IMR-90 (cell line): ENCODE measurements at regions not wholly inside any gene's neighbourhood (a gene's known extent, or its start where the extent isn't known, plus 50 kb on each side); places are given as distances from the start of the nearest gene placed in this dataset.

Source experiments
- ATAC-seq: fragments of 200-7000 bp; cut with Tn5 transposase; 2 replicates; pipeline ENCODE4 v1.9.1; 2020; ENCODE audit warnings: low read depth, mild to moderate bottlenecking, moderate library complexity
- BruUV-seq: library from RNA; stranded (reverse); fragments of 400-500 nt; replicated peaks from 2 replicates; lab custom pipeline; 2021; lab: Mats Ljungman, UMichigan
- CTCF ChIA-PET: fragments of 300-600 bp; formaldehyde crosslinking; extraction: SDS; loops from one replicate; lab custom pipeline; 2021; ENCODE audit warnings: antibody characterized with exemption; lab: Yijun Ruan, JAX
- POLR2A ChIA-PET: fragments of 300-600 bp; sonication (Branson Sonifier 250); formaldehyde crosslinking; loops from one replicate; lab custom pipeline; 2022; ENCODE audit warnings: antibody characterized with exemption; ENCODE audit not compliant: unreplicated experiment; lab: Charles Lee
- DNase-seq: peaks from one replicate; pipeline ENCODE4 v3.0.0; 2013
- H2AFZ ChIP-seq: replicated peaks from 2 replicates; pipeline ENCODE3; 2013; ENCODE audit warnings: low read length, mild to moderate bottlenecking; ENCODE audit not compliant: poor library complexity
- H2AK5ac ChIP-seq: 2 replicates; pipeline ENCODE4 v1.6.1; 2013; ENCODE audit warnings: low read depth, low read length, inconsistent platforms
- H2AK9ac ChIP-seq: replicated peaks from 2 replicates; pipeline ENCODE3; 2013; ENCODE audit warnings: mild to moderate bottlenecking, low read depth, low read length, moderate library complexity; ENCODE audit not compliant: poor library complexity
- H2BK120ac ChIP-seq: 2 replicates; pipeline ENCODE4 v1.6.1; 2013; ENCODE audit warnings: low read depth, low read length, inconsistent platforms
- H2BK15ac ChIP-seq: 3 replicates; pipeline ENCODE4 v1.6.1; 2013; ENCODE audit warnings: low read depth, low read length, inconsistent platforms
- H2BK20ac ChIP-seq: 2 replicates; pipeline ENCODE4 v1.6.1; 2013; ENCODE audit warnings: low read depth, mild to moderate bottlenecking, inconsistent platforms, low read length, moderate library complexity
- H2BK5ac ChIP-seq: 2 replicates; pipeline ENCODE4 v1.6.1; 2013; ENCODE audit warnings: mild to moderate bottlenecking, low read depth, low read length, inconsistent platforms; ENCODE audit not compliant: poor library complexity, severe bottlenecking
- H3K14ac ChIP-seq: replicated peaks from 2 replicates; pipeline ENCODE4 v1.6.1; 2013; ENCODE audit warnings: low read depth, low read length, inconsistent platforms
- H3K18ac ChIP-seq: 2 replicates; pipeline ENCODE4 v1.6.1; 2013; ENCODE audit warnings: low read depth, low read length, control low read depth
- H3K23ac ChIP-seq: 2 replicates; pipeline ENCODE4 v1.6.1; 2013; ENCODE audit warnings: low read depth, low read length, inconsistent platforms
- H3K27ac ChIP-seq: 2 replicates; pipeline ENCODE4 v1.5.1; 2013; ENCODE audit warnings: mild to moderate bottlenecking, control low read depth, low read length; ENCODE audit not compliant: insufficient read depth
- H3K27me3 ChIP-seq: 2 replicates; pipeline ENCODE4 v1.6.1; 2013; ENCODE audit warnings: low read length; ENCODE audit not compliant: control insufficient read depth, insufficient read depth
- H3K36me3 ChIP-seq: 2 replicates; pipeline ENCODE4 v1.6.1; 2013; ENCODE audit warnings: low read length, mixed read lengths; ENCODE audit not compliant: control insufficient read depth, insufficient read depth
- H3K4ac ChIP-seq: 2 replicates; pipeline ENCODE4 v1.6.1; 2013; ENCODE audit warnings: low read depth, low read length, inconsistent platforms
- H3K4me1 ChIP-seq: 2 replicates; pipeline ENCODE4 v1.6.1; 2013; ENCODE audit warnings: low read length, mixed read lengths; ENCODE audit not compliant: control insufficient read depth, insufficient read depth
- H3K4me2 ChIP-seq: 2 replicates; pipeline ENCODE4 v1.6.1; 2013; ENCODE audit warnings: low read depth, mild to moderate bottlenecking, control low read depth, low read length, moderate library complexity
- H3K4me3 ChIP-seq: 2 replicates; pipeline ENCODE4 v1.5.1; 2013; ENCODE audit warnings: low read depth, mild to moderate bottlenecking, control low read depth, low read length, moderate library complexity; ENCODE audit not compliant: insufficient read depth
- H3K56ac ChIP-seq: 2 replicates; pipeline ENCODE4 v1.6.1; 2013; ENCODE audit warnings: low read length, inconsistent platforms; ENCODE audit not compliant: insufficient read depth; ENCODE audit errors: extremely low read depth
- H3K79me1 ChIP-seq, 2 experiments: 2 replicates each; pipeline ENCODE4 v1.6.1; 2013; ENCODE audit warnings: low read length in 2 of 2, inconsistent platforms in 1 of 2, low read depth in 1 of 2
- H3K9ac ChIP-seq: 2 replicates; pipeline ENCODE4 v1.6.1; 2013; ENCODE audit warnings: low read depth, low read length, control low read depth
- H3K9me1 ChIP-seq: 2 replicates; pipeline ENCODE4 v1.6.1; 2013; ENCODE audit warnings: low read length, inconsistent platforms; ENCODE audit not compliant: insufficient read depth
- H3K9me3 ChIP-seq: 2 replicates; pipeline ENCODE4 v1.6.1; 2013; ENCODE audit warnings: low read length; ENCODE audit not compliant: control insufficient read depth, insufficient read depth
- H4K20me1 ChIP-seq: 2 replicates; pipeline ENCODE4 v1.6.1; 2013; ENCODE audit warnings: low read length, inconsistent platforms; ENCODE audit not compliant: insufficient read depth
- H4K5ac ChIP-seq: 2 replicates; pipeline ENCODE4 v1.6.1; 2013; ENCODE audit warnings: mild to moderate bottlenecking, low read depth, low read length, control low read depth
- H4K8ac ChIP-seq, 2 experiments: 2 replicates each; pipeline ENCODE4 v1.6.1; 2013; ENCODE audit warnings: low read depth in 2 of 2, low read length in 2 of 2, control low read depth in 1 of 2, inconsistent platforms in 1 of 2
- H4K91ac ChIP-seq: 2 replicates; pipeline ENCODE4 v1.6.1; 2013; ENCODE audit warnings: low read depth, low read length, inconsistent platforms; ENCODE audit not compliant: insufficient read depth
- CEBPB ChIP-seq: IDR thresholded peaks from 2 replicates; pipeline ENCODE4 v1.6.1; 2012; ENCODE audit warnings: low read depth, low read length, improper control_type of control experiment
- CHD1 ChIP-seq: IDR thresholded peaks from 2 replicates; pipeline ENCODE4 v1.6.1; 2012; ENCODE audit warnings: low read depth, low read length, improper control_type of control experiment
- ELK1 ChIP-seq: fragments of 150-350 bp; IDR thresholded peaks from 2 replicates; pipeline ENCODE4 v1.6.1; 2016; ENCODE audit warnings: low read depth, mild to moderate bottlenecking, low read length, moderate library complexity, borderline replicate concordance
- FOS ChIP-seq: fragments of 150-350 bp; IDR thresholded peaks from 2 replicates; pipeline ENCODE4 v1.6.1; 2016; ENCODE audit warnings: low read depth, low read length
- MAFK ChIP-seq: IDR thresholded peaks from 2 replicates; pipeline ENCODE4 v1.6.1; 2012; ENCODE audit warnings: low read depth, low read length, improper control_type of control experiment
- MAZ ChIP-seq: IDR thresholded peaks from 2 replicates; pipeline ENCODE4 v1.6.1; 2012; ENCODE audit warnings: low read depth, mild to moderate bottlenecking, low read length, improper control_type of control experiment, moderate library complexity, borderline replicate concordance
- MXI1 ChIP-seq: IDR thresholded peaks from 2 replicates; pipeline ENCODE4 v1.6.1; 2012; ENCODE audit warnings: low read depth, mild to moderate bottlenecking, low read length, moderate library complexity, borderline replicate concordance
- NFE2L2 ChIP-seq: fragments of 150-350 bp; IDR thresholded peaks from 2 replicates; pipeline ENCODE4 v1.6.1; 2016; ENCODE audit warnings: low read depth, mild to moderate bottlenecking, low read length
- POLR2A ChIP-seq: IDR thresholded peaks from 2 replicates; pipeline ENCODE4 v1.6.1; 2012; ENCODE audit warnings: mild to moderate bottlenecking, low read depth, low read length
- RAD21 ChIP-seq: IDR thresholded peaks from 2 replicates; pipeline ENCODE4 v1.6.1; 2012; ENCODE audit warnings: low read length, improper control_type of control experiment
- RCOR1 ChIP-seq: IDR thresholded peaks from 2 replicates; pipeline ENCODE4 v1.6.1; 2012; ENCODE audit warnings: mild to moderate bottlenecking, low read length, improper control_type of control experiment; ENCODE audit not compliant: insufficient replicate concordance
- RFX5 ChIP-seq: IDR thresholded peaks from 2 replicates; pipeline ENCODE4 v1.8.0; 2012; ENCODE audit warnings: low read depth, mild to moderate bottlenecking, low read length, moderate library complexity
- SMC3 ChIP-seq: fragments of 150-350 bp; IDR thresholded peaks from 2 replicates; pipeline ENCODE4 v1.6.1; 2016; ENCODE audit warnings: low read depth, mild to moderate bottlenecking, antibody characterized with exemption, low read length, moderate library complexity
- WGBS, 2 experiments: methylation state at CpG; one replicate each; pipeline versions ENCODE4 v1.1.5 to v1.1.7; 2013; ENCODE audit warnings: missing lambda C conversion rate in 2 of 2; ENCODE audit not compliant: insufficient read length in 1 of 2; ENCODE audit errors: extremely low coverage in 2 of 2; 5-methylcytosine and 5-hydroxymethylcytosine counted together
- dilution Hi-C: fragments of 300-500 bp; cut with HindIII; formaldehyde crosslinking; loops from one replicate; pipeline ENCODE4 v1.14.3; 2018; ENCODE audit warnings: low sequenced_read_pairs; ENCODE audit not compliant: unreplicated experiment
- in situ Hi-C: fragments of 300-500 bp; cut with MboI; formaldehyde crosslinking; loops from 3 replicates; pipeline ENCODE4 v1.14.3; 2019; ENCODE audit warnings: low sequenced_read_pairs, inconsistent platforms, mixed read lengths
- intact Hi-C: fragments of 100-400 bp; cut with micrococcal nuclease; formaldehyde crosslinking; loops from 2 replicates; pipeline ENCODE4 v1.10.0; 2022

- no peak for TF ChIP-seq CEBPB
- no peak for TF ChIP-seq CHD1
- TF ChIP-seq MXI1, result no peak
- no peak for TF ChIP-seq RAD21
- no peak for TF ChIP-seq MAFK
- no peak for TF ChIP-seq RCOR1
- no peak for TF ChIP-seq MAZ
- TF ChIP-seq ELK1, result no peak
- TF ChIP-seq FOS, result no peak
- no peak for TF ChIP-seq NFE2L2
- TF ChIP-seq POLR2A, result no peak
- TF ChIP-seq SMC3, result no peak
- no peak for TF ChIP-seq RFX5
- H3K79me1 ChIP-seq, result no peaks in the 10 kb centered on the region
- BruUV-seq, result no TSS peak
- ATAC-seq (no peak), DNase-seq (no peak)
- H4K5ac ChIP-seq, result no peak overlapping the region
- in situ Hi-C loops, result loop anchor here (10.0 kb wide), 1 partner anchor 160 kb away; no protein-coding TSS in a partner anchor
- H2BK20ac ChIP-seq, result no peak overlapping the region
- WGBS, 2 experiments, result 74% methylated on average over 8 of the region's 20 CpGs; no CpG with 5 or more reads in 1 of the 2 experiments
- H2AFZ ChIP-seq, result no peak overlapping the region
- H3K9ac ChIP-seq, result no peak overlapping the region
- no peak overlapping the region for H3K4me3 ChIP-seq
- no peak overlapping the region for H4K91ac ChIP-seq
- no peaks in the 10 kb centered on the region; the same call in 1 of the 2 replicates for H3K9me1 ChIP-seq
- no peak overlapping the region for H3K4me2 ChIP-seq
- no peak overlapping the region for H2AK5ac ChIP-seq
- no peak overlapping the region for H3K23ac ChIP-seq
- H3K14ac ChIP-seq, result no peak overlapping the region
- H4K8ac ChIP-seq, result no peak overlapping the region
- H3K27me3 ChIP-seq, result peaks cover 82% of the 10 kb centered on the region
- peaks cover 4% of the 10 kb centered on the region; the same call in 1 of the 2 replicates for H4K20me1 ChIP-seq
- CTCF ChIA-PET, result interaction anchor here (1.4 kb wide), 1 partner anchor 163 kb away, joined by 4 read pairs; no protein-coding TSS in a partner anchor
- POLR2A ChIA-PET, result no interaction called here
- H2BK5ac ChIP-seq, result no peak overlapping the region
- H2BK15ac ChIP-seq, result no peak overlapping the region
- no peaks in the 10 kb centered on the region for H3K4me1 ChIP-seq
- no peak overlapping the region for H3K18ac ChIP-seq
- H3K27ac ChIP-seq, result no peak overlapping the region
- no peak overlapping the region for H3K56ac ChIP-seq
- no peaks in the 10 kb centered on the region for H3K36me3 ChIP-seq
- intact Hi-C loops, result no loop called here
- no peaks in the 10 kb centered on the region for H3K9me3 ChIP-seq
- H2BK120ac ChIP-seq, result no peak overlapping the region
- H2AK9ac ChIP-seq, result no peak overlapping the region
- no peak overlapping the region for H3K4ac ChIP-seq
- dilution Hi-C loops, result no loop called here
Measured at GRCh38 chr16:85984947-85985451, 86.0 kb downstream of the IRF8 start.
